GM23338 (cell line): ENCODE measurements at regions not wholly inside any gene's neighbourhood (a gene's known extent, or its start where the extent isn't known, plus 50 kb on each side); places are given as distances from the start of the nearest gene placed in this dataset.
"Not testable (repeated sequence)": the region's sequence is repeated elsewhere in the genome, so short reads cannot be mapped to it uniquely, and the experiment has no call there.

ENCODE experiments used
- CREB1 ChIP-seq: fragments of 250-450 bp; sonication (Bioruptor Pico); IDR thresholded peaks from 2 replicates; pipeline ENCODE4 v1.5.0; 2020; ENCODE audit warnings: low read depth, mild to moderate bottlenecking, moderate library complexity
- EZH2 ChIP-seq: fragments of 200-600 bp; sonication (generic); IDR thresholded peaks from one replicate; pipeline ENCODE4 v1.8.0; 2017; ENCODE audit warnings: antibody characterized with exemption, mild to moderate bottlenecking, low read depth; ENCODE audit not compliant: unreplicated experiment
- EZH2phosphoT487 ChIP-seq: fragments of 200-600 bp; sonication (generic); IDR thresholded peaks from one replicate; pipeline ENCODE4 v1.8.1; 2018; ENCODE audit warnings: antibody characterized with exemption; ENCODE audit not compliant: unreplicated experiment
- POLR2AphosphoS5 ChIP-seq: IDR thresholded peaks from 2 replicates; pipeline ENCODE4 v1.6.1; 2016; ENCODE audit warnings: antibody characterized with exemption, low read depth
- ZNF114 ChIP-seq: fragments of 250-450 bp; sonication (Bioruptor Pico); IDR thresholded peaks from 2 replicates; pipeline ENCODE4 v1.5.0; 2020; ENCODE audit warnings: mild to moderate bottlenecking, moderate library complexity
- TF ChIP-seq, protein P1 (sequence below), 2 experiments: fragments of 200-600 bp in 1 of 2; sonication (generic) in 1 of 2; conservative IDR thresholded peaks; 2 replicates each; pipeline versions ENCODE4 v1.5.1 to v1.6.1; 2016 to 2017; ENCODE audit warnings: antibody characterized with exemption in 2 of 2, low read depth in 2 of 2, mild to moderate bottlenecking in 2 of 2, moderate library complexity in 1 of 2
- TF ChIP-seq, protein P2 (sequence below): IDR thresholded peaks from one replicate; pipeline ENCODE4 v1.6.1; 2018; ENCODE audit warnings: antibody characterized with exemption; ENCODE audit not compliant: unreplicated experiment

GRCh38 chr2:91988754-91989153 is 2882.5 kb upstream of the TEKT4 start:
- TF ChIP-seq, protein P1, sequence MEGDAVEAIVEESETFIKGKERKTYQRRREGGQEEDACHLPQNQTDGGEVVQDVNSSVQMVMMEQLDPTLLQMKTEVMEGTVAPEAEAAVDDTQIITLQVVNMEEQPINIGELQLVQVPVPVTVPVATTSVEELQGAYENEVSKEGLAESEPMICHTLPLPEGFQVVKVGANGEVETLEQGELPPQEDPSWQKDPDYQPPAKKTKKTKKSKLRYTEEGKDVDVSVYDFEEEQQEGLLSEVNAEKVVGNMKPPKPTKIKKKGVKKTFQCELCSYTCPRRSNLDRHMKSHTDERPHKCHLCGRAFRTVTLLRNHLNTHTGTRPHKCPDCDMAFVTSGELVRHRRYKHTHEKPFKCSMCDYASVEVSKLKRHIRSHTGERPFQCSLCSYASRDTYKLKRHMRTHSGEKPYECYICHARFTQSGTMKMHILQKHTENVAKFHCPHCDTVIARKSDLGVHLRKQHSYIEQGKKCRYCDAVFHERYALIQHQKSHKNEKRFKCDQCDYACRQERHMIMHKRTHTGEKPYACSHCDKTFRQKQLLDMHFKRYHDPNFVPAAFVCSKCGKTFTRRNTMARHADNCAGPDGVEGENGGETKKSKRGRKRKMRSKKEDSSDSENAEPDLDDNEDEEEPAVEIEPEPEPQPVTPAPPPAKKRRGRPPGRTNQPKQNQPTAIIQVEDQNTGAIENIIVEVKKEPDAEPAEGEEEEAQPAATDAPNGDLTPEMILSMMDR (conservative IDR thresholded peaks at IDR 0.05; ENCODE audit: low read depth in 2 of 2), result not testable (repeated sequence)
- not testable (repeated sequence) for TF ChIP-seq EZH2; CREB1; POLR2AphosphoS5; ZNF114 (CRISPR knock-in tag); EZH2phosphoT487
- TF ChIP-seq, protein P2, sequence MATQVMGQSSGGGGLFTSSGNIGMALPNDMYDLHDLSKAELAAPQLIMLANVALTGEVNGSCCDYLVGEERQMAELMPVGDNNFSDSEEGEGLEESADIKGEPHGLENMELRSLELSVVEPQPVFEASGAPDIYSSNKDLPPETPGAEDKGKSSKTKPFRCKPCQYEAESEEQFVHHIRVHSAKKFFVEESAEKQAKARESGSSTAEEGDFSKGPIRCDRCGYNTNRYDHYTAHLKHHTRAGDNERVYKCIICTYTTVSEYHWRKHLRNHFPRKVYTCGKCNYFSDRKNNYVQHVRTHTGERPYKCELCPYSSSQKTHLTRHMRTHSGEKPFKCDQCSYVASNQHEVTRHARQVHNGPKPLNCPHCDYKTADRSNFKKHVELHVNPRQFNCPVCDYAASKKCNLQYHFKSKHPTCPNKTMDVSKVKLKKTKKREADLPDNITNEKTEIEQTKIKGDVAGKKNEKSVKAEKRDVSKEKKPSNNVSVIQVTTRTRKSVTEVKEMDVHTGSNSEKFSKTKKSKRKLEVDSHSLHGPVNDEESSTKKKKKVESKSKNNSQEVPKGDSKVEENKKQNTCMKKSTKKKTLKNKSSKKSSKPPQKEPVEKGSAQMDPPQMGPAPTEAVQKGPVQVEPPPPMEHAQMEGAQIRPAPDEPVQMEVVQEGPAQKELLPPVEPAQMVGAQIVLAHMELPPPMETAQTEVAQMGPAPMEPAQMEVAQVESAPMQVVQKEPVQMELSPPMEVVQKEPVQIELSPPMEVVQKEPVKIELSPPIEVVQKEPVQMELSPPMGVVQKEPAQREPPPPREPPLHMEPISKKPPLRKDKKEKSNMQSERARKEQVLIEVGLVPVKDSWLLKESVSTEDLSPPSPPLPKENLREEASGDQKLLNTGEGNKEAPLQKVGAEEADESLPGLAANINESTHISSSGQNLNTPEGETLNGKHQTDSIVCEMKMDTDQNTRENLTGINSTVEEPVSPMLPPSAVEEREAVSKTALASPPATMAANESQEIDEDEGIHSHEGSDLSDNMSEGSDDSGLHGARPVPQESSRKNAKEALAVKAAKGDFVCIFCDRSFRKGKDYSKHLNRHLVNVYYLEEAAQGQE, result not testable (repeated sequence)
